Heart right ventricle (tissue), 16 donors: ENCODE measurements at regions not wholly inside any gene's neighbourhood (a gene's known extent, or its start where the extent isn't known, plus 50 kb on each side); places are given as distances from the start of the nearest gene placed in this dataset.
"Not testable (repeated sequence)": the region's sequence is repeated elsewhere in the genome, so short reads cannot be mapped to it uniquely, and the experiment has no call there.

Experiments used
- ATAC-seq, 8 donors: fragments of 200-7000 bp; cut with Tn5 transposase; one replicate each; pipeline ENCODE4 v1.9.1; 2020; ENCODE audit warnings: mild to moderate bottlenecking in 8 of 8, moderate library complexity in 8 of 8, moderate number of reproducible peaks in 1 of 8
- DNase-seq, 2 donors: peaks; one replicate each; pipeline ENCODE4 v3.0.0-alpha.2; 2020
- H3K27ac ChIP-seq, 10 donors: fragments of 200-600 bp; sonication (generic) in 2 of 10; one replicate each; pipeline versions ENCODE4 v1.5.0 to v1.8.0; 2020 to 2022; ENCODE audit warnings: mild to moderate bottlenecking in 3 of 10
- H3K27me3 ChIP-seq, 7 donors: fragments of 200-600 bp; one replicate each; pipeline ENCODE4 v1.8.0; 2021 to 2022; ENCODE audit warnings: mild to moderate bottlenecking in 2 of 7
- H3K36me3 ChIP-seq, 9 donors: fragments of 200-600 bp; sonication (generic) in 1 of 9; one replicate each; pipeline versions ENCODE4 v1.5.0 to v1.8.0; 2020 to 2022; ENCODE audit warnings: mild to moderate bottlenecking in 2 of 9
- H3K4me1 ChIP-seq, 9 donors: fragments of 200-600 bp; sonication (generic) in 1 of 9; one replicate each; pipeline versions ENCODE4 v1.5.0 to v1.8.0; 2020 to 2022; ENCODE audit warnings: mild to moderate bottlenecking in 4 of 9
- H3K4me3 ChIP-seq, 10 donors: fragments of 200-600 bp; sonication (generic) in 2 of 10; one replicate each; pipeline versions ENCODE4 v1.5.0 to v1.8.0; 2020 to 2022; ENCODE audit warnings: mild to moderate bottlenecking in 7 of 10, moderate library complexity in 2 of 10
- H3K9me3 ChIP-seq, 11 donors: fragments of 200-600 bp in 10 of 11; sonication (generic) in 2 of 11; one replicate each; pipeline versions ENCODE4 v1.5.0 to v1.8.0; 2013 to 2022; ENCODE audit warnings: mild to moderate bottlenecking in 2 of 11, control low read depth in 1 of 11, moderate library complexity in 1 of 11
- CTCF ChIP-seq, 9 donors: fragments of 200-600 bp; sonication (generic) in 2 of 9; IDR thresholded peaks; one replicate each; pipeline versions ENCODE4 v1.5.0 to v1.8.0; 2021 to 2022; ENCODE audit warnings: antibody characterized with exemption in 9 of 9, mild to moderate bottlenecking in 5 of 9, moderate library complexity in 1 of 9
- WGBS, 2 donors: extraction: QIAGEN DNeasy Blood & Tissue Kit; methylation state at CpG; one replicate each; pipeline ENCODE4 v1.1.7; 2013; ENCODE audit warnings: inconsistent platforms in 1 of 2; 5-methylcytosine and 5-hydroxymethylcytosine counted together
- intact Hi-C, 10 donors: fragments of 100-400 bp; cut with DNase I; formaldehyde crosslinking; loops; one replicate each; pipeline versions ENCODE4 v1.11.1 to v1.14.2; 2022
- donor health status: Arrhythmogenic right ventricular cardiomyopathy.
- donor health status: ischemic (EF 13 %, LVEDD 7.1; RV severe dilation, severe dysfunction).
- donor health status: healthy with polysubstance abuse.
- donor health status: DM: no; HTN: yes; CAD: no.
- donor health status: DM: no; HTN: no; CAD: no.
- donor health status: ischemic (EF 25% LVEDD 6.9; RV normal size, moderate dysfunction).
- donor health status: ischemic (EF 25% LVEDD 5.7; RV mildly dilated, moderate dysfunction).
- donor health status: healthy.
- donor health status: DM: yes; HTN: yes; CAD: no.
- donor health status: Ischemic cardiomyopathy.
- donor health status: ischemic (EF 35%, LVEDD 5.7; RV mildly dilated, moderate dysfunction).
- donor health status: nonischemic (EF 11% LVEDD 7.7; RV severe dilation, severe dysfunction).
- donor health status: DM: yes; HTN: yes; CAD: no.
- donor health status: PGD.
- donor health status: ischemic (EF 29% LVEDD 5.4; RV normal size, mild dysfunction).
- donor health status: nonischemic (EF 23%, LVEDD 6.1; RV moderate dilation, normal function).

DNA sequence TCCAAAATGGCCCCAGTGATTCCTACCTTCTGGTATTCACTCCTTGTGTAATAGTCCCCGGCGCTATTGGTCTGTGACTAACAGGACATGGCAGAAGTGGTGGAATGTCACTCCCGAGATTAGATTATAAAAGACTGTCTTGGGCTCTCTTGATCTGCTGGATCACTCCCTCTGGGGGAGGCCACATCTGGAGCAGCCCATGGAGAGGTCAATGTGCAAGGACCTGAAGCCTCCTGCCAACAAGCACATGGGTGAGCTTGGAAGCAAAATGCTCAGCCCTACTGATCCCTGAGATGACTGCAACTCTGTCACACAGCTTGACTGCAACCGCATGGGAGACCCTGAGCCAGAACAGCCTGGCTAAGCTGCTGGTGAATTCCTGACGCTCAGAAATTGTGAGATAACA lies 94.3 kb upstream of the GLI2 start:
- peaks cover 0 to 5% (median 0%) of the 10 kb centered on the region in 11 donors for H3K9me3 ChIP-seq
- H3K27ac ChIP-seq, result no peak overlapping the region
- ATAC-seq, result peak in 1 of 8 donors; percentile 37
- no peak overlapping the region for H3K4me3 ChIP-seq
- 61 to 66% methylated on average over 5 of the region's 5 CpGs for WGBS, 2 donors
- H3K36me3 ChIP-seq, result no peaks in the 10 kb centered on the region
- H3K27me3 ChIP-seq, result no peaks in the 10 kb centered on the region
- H3K4me1 ChIP-seq, result peaks cover 0 to under 1% (median 0%) of the 10 kb centered on the region in 9 donors
- DNase-seq, result no peak
- intact Hi-C loops, result no loop called here
- TF ChIP-seq CTCF (IDR thresholded peaks at IDR 0.05), result no peak

DNA sequence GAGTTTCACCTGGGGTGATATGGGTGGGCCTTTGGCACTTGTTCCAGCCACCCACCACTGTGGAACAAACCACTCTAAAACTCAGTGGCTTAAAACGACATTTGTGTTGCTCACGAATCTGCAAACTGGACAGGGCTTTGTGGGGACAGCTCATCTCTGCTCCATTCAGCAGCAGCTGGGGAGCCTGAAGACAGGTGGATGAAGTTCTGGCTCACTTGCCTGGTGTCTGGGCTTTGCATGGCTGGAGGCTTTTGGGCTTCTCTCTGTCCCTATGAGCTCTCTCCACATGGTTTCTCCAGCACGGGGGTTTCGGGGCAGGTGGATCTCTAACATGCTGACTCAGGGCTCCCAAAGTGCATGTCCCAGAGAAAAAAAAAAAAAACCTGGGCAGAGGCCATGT lies 93.0 kb upstream of the GLI2 start:
- no peak overlapping the region for H3K27ac ChIP-seq
- no peak overlapping the region for H3K4me3 ChIP-seq
- H3K27me3 ChIP-seq, result no peaks in the 10 kb centered on the region
- H3K4me1 ChIP-seq, result peaks cover 0 to 9% (median 0%) of the 10 kb centered on the region in 9 donors
- intact Hi-C loops, result no loop called here
- TF ChIP-seq CTCF (IDR thresholded peaks at IDR 0.05), result no peak
- peaks cover 0 to 5% (median 0%) of the 10 kb centered on the region in 11 donors for H3K9me3 ChIP-seq
- no peak for DNase-seq
- WGBS, 2 donors, result 92 to 94% methylated on average over 4 of the region's 4 CpGs
- no peak for ATAC-seq
- H3K36me3 ChIP-seq, result no peaks in the 10 kb centered on the region

- Histone ChIP-seq H3K36me3 (no peaks in the 10 kb centered on the region), H3K4me3 (no peak overlapping the region), H3K27ac (no peak overlapping the region), H3K4me1 (peaks cover 0 to 9% (median 0%) of the 10 kb centered on the region in 9 donors), H3K9me3 (peaks cover 0 to 33% (median 14%) of the 10 kb centered on the region in 11 donors), H3K27me3 (no peaks in the 10 kb centered on the region)
- WGBS, 2 donors, result 81 to 83% methylated on average over 3 of the region's 3 CpGs
- no peak for DNase-seq
- TF ChIP-seq CTCF (IDR thresholded peaks at IDR 0.05), result no peak
- no peak for ATAC-seq
- intact Hi-C loops, result no loop called here
These were observed 88.7 kb upstream of the GLI2 start for GRCh38 chr2:120646994-120647393.

GRCh38 chr2:120647487-120647886 lies 88.2 kb upstream of the GLI2 start:
- DNase-seq, result no peak
- TF ChIP-seq CTCF (IDR thresholded peaks at IDR 0.05), result no peak
- Histone ChIP-seq H3K9me3 (peaks cover 0 to 36% (median 14%) of the 10 kb centered on the region in 11 donors), H3K27me3 (no peaks in the 10 kb centered on the region), H3K4me3 (no peak overlapping the region), H3K27ac (no peak overlapping the region), H3K4me1 (peaks cover 0 to 9% (median 0%) of the 10 kb centered on the region in 9 donors), H3K36me3 (no peaks in the 10 kb centered on the region)
- no peak for ATAC-seq
- intact Hi-C loops, result no loop called here
- WGBS, 2 donors, result 42 to 57% methylated on average over 6 of the region's 6 CpGs

DNA sequence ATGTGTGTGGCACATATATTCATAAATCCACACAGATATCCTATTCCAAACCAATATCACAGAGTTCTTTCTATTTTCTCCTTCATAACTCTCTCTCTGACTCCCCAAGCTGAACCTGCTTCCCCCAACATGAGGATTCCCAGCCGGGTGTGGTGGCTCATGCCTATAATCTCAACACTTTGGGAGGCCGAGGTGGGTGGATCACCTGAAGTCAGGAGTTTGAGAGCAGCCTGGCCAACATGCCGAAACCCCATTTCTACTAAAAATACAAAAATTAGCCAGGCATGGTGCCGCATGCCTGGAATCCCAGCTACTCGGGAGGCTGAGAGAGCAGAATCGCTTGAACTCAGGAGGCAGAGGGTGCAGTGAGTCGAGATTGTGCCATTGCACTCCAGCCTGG lies 86.3 kb upstream of the GLI2 start:
- Histone ChIP-seq H3K9me3 (peaks cover 0 to 36% (median 14%) of the 10 kb centered on the region in 11 donors), H3K27me3 (peaks cover 0 to 10% (median 8%) of the 10 kb centered on the region in 7 donors)
- H3K36me3 ChIP-seq, DNase-seq, H3K4me1 ChIP-seq, intact Hi-C loops, H3K4me3 ChIP-seq, ATAC-seq, H3K27ac ChIP-seq: not testable (repeated sequence)
- WGBS, 2 donors, result 83 to 86% methylated on average over 7 of the region's 7 CpGs
